RWPE2 (cell line): ENCODE measurements at regions not wholly inside any gene's neighbourhood (a gene's known extent, or its start where the extent isn't known, plus 50 kb on each side); places are given as distances from the start of the nearest gene placed in this dataset.

Source experiments
- ATAC-seq: fragments of 200-7000 bp; cut with Tn5 transposase; 3 replicates; pipeline ENCODE4 v1.9.1; 2021; ENCODE audit warnings: low read depth
- DNase-seq: peaks from one replicate; pipeline ENCODE4 v3.0.0-alpha.2; 2020; ENCODE audit warnings: low spot score
- H3K27ac ChIP-seq: fragments of 450-650 bp; 2 replicates; pipeline ENCODE4 v1.5.1; 2017; ENCODE audit warnings: mild to moderate bottlenecking; ENCODE audit not compliant: poor library complexity, severe bottlenecking
- H3K27me3 ChIP-seq: fragments of 250-450 bp; sonication (Bioruptor Pico); 2 replicates; pipeline ENCODE4 v1.5.1; 2021; ENCODE audit warnings: mild to moderate bottlenecking, moderate library complexity; ENCODE audit not compliant: insufficient read depth, poor library complexity, severe bottlenecking
- H3K36me3 ChIP-seq: fragments of 250-450 bp; sonication (Bioruptor Pico); 2 replicates; pipeline ENCODE4 v1.5.1; 2020; ENCODE audit warnings: low read depth, mild to moderate bottlenecking, moderate library complexity
- H3K4me1 ChIP-seq: fragments of 250-450 bp; sonication (Bioruptor Pico); 2 replicates; pipeline ENCODE4 v1.5.1; 2021; ENCODE audit warnings: mild to moderate bottlenecking, moderate library complexity; ENCODE audit not compliant: insufficient read depth, poor library complexity, severe bottlenecking
- H3K4me3 ChIP-seq: fragments of 250-450 bp; sonication (Bioruptor Pico); 2 replicates; pipeline ENCODE4 v1.5.1; 2021; ENCODE audit warnings: mild to moderate bottlenecking, moderate library complexity; ENCODE audit not compliant: severe bottlenecking
- H3K9me3 ChIP-seq: fragments of 250-450 bp; sonication (Bioruptor Pico); 2 replicates; pipeline ENCODE4 v1.5.1; 2021; ENCODE audit warnings: mild to moderate bottlenecking, moderate library complexity; ENCODE audit not compliant: severe bottlenecking
- CTCF ChIP-seq: fragments of 450-650 bp; IDR thresholded peaks from one replicate; pipeline ENCODE4 v1.5.1; 2017; ENCODE audit warnings: mild to moderate bottlenecking, moderate library complexity; ENCODE audit not compliant: poor library complexity, severe bottlenecking

- Histone ChIP-seq H3K36me3 (no peaks in the 10 kb centered on the region), H3K4me1 (no peaks in the 10 kb centered on the region), H3K27me3 (no peaks in the 10 kb centered on the region), H3K4me3 (no peak overlapping the region), H3K27ac (no peak overlapping the region), H3K9me3 (no peaks in the 10 kb centered on the region)
- ATAC-seq: no peak
- DNase-seq: no peak
- no peak for TF ChIP-seq CTCF
Observed at GRCh38 chr5:56710826-56711590, 104.3 kb upstream of the MAP3K1 start.

GRCh38 chr5:56706504-56706903 lies 108.8 kb upstream of the MAP3K1 start:
- peaks cover 4% of the 10 kb centered on the region for H3K27me3 ChIP-seq
- H3K36me3 ChIP-seq: no peaks in the 10 kb centered on the region
- no peak overlapping the region for H3K27ac ChIP-seq
- no peak overlapping the region for H3K4me3 ChIP-seq
- TF ChIP-seq CTCF: no peak
- no peaks in the 10 kb centered on the region for H3K9me3 ChIP-seq
- H3K4me1 ChIP-seq: no peaks in the 10 kb centered on the region
- no peak for ATAC-seq
- no peak for DNase-seq

GRCh38 chr5:56705217-56705616 lies 110.1 kb upstream of the MAP3K1 start:
- Histone ChIP-seq H3K27me3 (peaks cover 4% of the 10 kb centered on the region), H3K9me3 (no peaks in the 10 kb centered on the region), H3K27ac (no peak overlapping the region), H3K36me3 (no peaks in the 10 kb centered on the region), H3K4me1 (no peaks in the 10 kb centered on the region), H3K4me3 (no peak overlapping the region)
- no peak for TF ChIP-seq CTCF
- DNase-seq (no peak), ATAC-seq (no peak)

- no peak for TF ChIP-seq CTCF
- no peaks in the 10 kb centered on the region for H3K36me3 ChIP-seq
- no peak for DNase-seq
- H3K4me3 ChIP-seq: no peak overlapping the region
- ATAC-seq: no peak
- no peak overlapping the region for H3K27ac ChIP-seq
- H3K27me3 ChIP-seq: peaks cover 4% of the 10 kb centered on the region
- H3K9me3 ChIP-seq: no peaks in the 10 kb centered on the region
- no peaks in the 10 kb centered on the region for H3K4me1 ChIP-seq
Observed at GRCh38 chr5:56703952-56704351, 111.4 kb upstream of the MAP3K1 start.

GRCh38 chr5:56700711-56701110 lies 114.6 kb upstream of the MAP3K1 start:
- H3K36me3 ChIP-seq: no peaks in the 10 kb centered on the region
- no peaks in the 10 kb centered on the region for H3K4me1 ChIP-seq
- ATAC-seq: no peak
- H3K27me3 ChIP-seq: peaks cover 4% of the 10 kb centered on the region
- no peak for DNase-seq
- no peak for TF ChIP-seq CTCF
- no peak overlapping the region for H3K4me3 ChIP-seq
- H3K27ac ChIP-seq: no peak overlapping the region
- H3K9me3 ChIP-seq: no peaks in the 10 kb centered on the region
